ENCODE measurements at regions not wholly inside any gene's neighbourhood (a gene's known extent, or its start where the extent isn't known, plus 50 kb on each side); places are given as distances from the start of the nearest gene placed in this dataset.

DNA sequence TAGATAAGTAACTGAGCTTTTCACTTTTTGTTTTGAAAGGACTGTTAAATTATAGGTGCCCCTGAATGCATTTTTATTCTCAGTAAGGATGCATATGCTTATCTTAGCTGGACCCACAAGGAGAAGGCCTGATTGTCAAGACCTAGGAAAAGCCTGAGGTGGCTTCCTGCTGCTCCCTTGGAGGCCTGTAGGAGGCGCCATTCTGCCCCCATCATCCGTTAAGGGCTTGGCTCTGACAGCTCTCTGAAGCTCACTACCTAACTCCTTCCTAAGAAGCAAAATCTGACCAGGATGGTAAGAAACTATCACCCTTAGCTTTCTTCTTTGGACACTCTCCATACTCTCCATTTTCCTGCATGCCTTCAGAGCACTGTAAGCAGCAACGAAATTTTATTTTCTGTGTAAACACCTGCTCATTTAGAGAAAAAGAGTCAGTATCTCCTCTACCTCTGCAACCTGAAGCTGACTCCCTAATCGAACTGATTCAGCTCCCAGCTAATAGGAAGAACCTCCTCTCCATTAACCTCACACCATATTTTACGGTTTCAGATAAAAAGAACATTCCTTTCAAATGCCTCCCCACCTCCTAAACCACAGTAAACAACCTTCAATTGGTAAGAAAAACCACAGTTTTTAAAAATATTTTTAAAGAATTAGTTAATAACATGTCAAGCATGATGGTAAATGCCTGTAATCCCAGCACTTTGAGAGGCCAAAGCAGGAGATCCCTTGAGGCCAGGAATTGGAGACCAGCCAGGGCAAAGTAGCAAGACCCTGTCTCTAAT, 73.4 kb upstream of the EDNRA start:
- H3K36me3 Mint-ChIP-seq (ENCODE audit: low read depth), result no peaks in the 10 kb centered on the region
- H3K27me3 Mint-ChIP-seq (ENCODE audit: low read depth), result no peaks in the 10 kb centered on the region
- no peaks in the 10 kb centered on the region for H3K4me1 Mint-ChIP-seq (ENCODE audit: low read depth)
- no peak overlapping the region for H3K4me3 Mint-ChIP-seq
- no peak overlapping the region for H3K27ac Mint-ChIP-seq
- H3K9me3 Mint-ChIP-seq, result peaks cover 4% of the 10 kb centered on the region

GRCh38 chr4:147408189-147408588, 72.7 kb upstream of the EDNRA start:
- H3K4me3 Mint-ChIP-seq, result no peak overlapping the region
- no peak overlapping the region for H3K27ac Mint-ChIP-seq
- H3K27me3 Mint-ChIP-seq (ENCODE audit: low read depth), result no peaks in the 10 kb centered on the region
- H3K9me3 Mint-ChIP-seq, result peaks cover 4% of the 10 kb centered on the region
- no peaks in the 10 kb centered on the region for H3K36me3 Mint-ChIP-seq (ENCODE audit: low read depth)
- H3K4me1 Mint-ChIP-seq (ENCODE audit: low read depth), result no peaks in the 10 kb centered on the region

DNA sequence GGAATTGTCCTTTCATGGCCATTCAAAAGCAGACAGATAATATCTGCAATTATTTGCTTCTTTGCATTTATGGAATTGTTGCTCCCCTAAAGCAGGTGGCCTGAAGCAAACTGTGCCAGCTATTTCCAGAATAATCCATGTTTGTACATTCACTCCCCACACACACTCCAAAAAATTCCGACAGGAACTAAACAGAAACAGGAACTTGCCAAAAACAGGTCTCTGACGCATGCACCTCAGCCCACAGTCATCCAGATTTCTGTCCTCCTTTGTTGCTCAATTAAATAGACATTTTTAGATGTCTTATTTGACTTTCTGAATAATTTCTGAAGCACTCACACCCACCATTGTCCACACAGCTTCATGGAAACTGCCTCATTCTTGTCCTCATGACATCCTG, 71.5 kb upstream of the EDNRA start:
- Mint-ChIP-seq H3K27ac (no peak overlapping the region), H3K9me3 (peaks cover 8% of the 10 kb centered on the region), H3K36me3 (ENCODE audit: low read depth) (no peaks in the 10 kb centered on the region), H3K27me3 (ENCODE audit: low read depth) (no peaks in the 10 kb centered on the region), H3K4me1 (ENCODE audit: low read depth) (no peaks in the 10 kb centered on the region), H3K4me3 (no peak overlapping the region)

DNA sequence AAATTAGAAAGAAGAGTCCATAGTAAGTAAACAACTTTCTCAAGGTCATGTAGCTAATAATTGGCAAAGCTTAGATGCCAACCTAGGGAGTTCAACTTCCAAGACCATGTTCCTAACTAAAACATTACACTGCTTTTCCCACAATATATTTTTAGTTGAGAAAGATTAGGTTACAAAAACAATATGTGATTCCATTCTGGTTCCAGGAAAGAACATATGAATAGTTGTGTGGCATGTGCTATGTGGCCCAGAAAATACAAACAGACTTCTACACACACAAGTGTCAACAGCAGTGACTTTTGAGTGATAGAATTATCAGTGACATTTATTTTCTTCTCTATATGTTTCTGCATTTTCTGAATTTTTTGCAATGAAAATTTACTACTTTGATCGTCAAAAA, 62.7 kb upstream of the EDNRA start:
- H3K27ac Mint-ChIP-seq, result no peak overlapping the region
- H3K4me1 Mint-ChIP-seq (ENCODE audit: low read depth), result no peaks in the 10 kb centered on the region

DNA sequence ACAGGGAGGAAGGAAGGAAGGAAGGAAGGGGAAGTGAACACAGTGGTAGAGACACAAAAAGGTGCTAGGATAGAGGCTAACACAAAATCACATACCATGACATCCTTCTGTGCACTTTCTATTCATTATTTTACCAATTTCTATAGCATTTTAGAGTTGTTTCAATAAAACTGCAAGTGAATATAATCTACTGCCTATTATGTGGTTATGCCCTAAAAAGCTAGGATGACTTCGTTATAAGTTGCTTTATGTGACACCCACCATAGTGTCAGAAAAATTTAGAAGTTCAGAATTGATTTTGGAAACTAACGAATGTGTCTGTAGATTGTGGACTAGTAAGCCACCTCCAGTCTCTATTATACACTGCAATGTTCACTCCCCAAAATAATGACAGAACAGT, 59.4 kb upstream of the EDNRA start:
- no peaks in the 10 kb centered on the region for H3K27me3 Mint-ChIP-seq (ENCODE audit: low read depth)
- H3K4me3 Mint-ChIP-seq, result no peak overlapping the region
- H3K36me3 Mint-ChIP-seq (ENCODE audit: low read depth), result no peaks in the 10 kb centered on the region

More for the DNA sequence above, 62.7 kb upstream of the EDNRA start:
- no peaks in the 10 kb centered on the region for H3K36me3 Mint-ChIP-seq (ENCODE audit: low read depth)
- H3K27me3 Mint-ChIP-seq (ENCODE audit: low read depth), result no peaks in the 10 kb centered on the region
- H3K4me3 Mint-ChIP-seq, result no peak overlapping the region
- H3K9me3 Mint-ChIP-seq, result peaks cover 3% of the 10 kb centered on the region

DNA sequence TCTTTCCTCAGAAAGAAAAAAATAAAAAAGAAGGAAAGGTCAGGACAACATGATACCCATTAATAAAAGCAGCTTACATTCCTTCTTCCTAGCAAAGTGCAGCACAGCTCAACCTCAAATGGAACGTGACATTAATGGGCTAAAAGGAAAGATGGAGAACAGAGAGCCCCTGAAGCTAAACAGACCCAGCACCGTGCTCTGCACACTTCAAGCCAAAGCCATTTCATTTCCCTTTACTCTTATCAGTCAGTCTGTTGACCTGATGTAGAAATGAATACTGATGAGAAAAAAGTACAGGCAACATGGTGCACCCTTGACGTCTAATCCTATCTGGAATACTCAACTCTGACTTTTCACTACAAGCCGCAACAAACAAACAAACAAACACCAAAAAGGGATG, 57.7 kb upstream of the EDNRA start:
- Mint-ChIP-seq H3K4me1 (ENCODE audit: low read depth) (no peaks in the 10 kb centered on the region), H3K36me3 (ENCODE audit: low read depth) (no peaks in the 10 kb centered on the region), H3K27ac (no peak overlapping the region), H3K9me3 (no peaks in the 10 kb centered on the region), H3K27me3 (ENCODE audit: low read depth) (no peaks in the 10 kb centered on the region), H3K4me3 (no peak overlapping the region)

More for the DNA sequence above, 59.4 kb upstream of the EDNRA start:
- no peak overlapping the region for H3K27ac Mint-ChIP-seq
- no peaks in the 10 kb centered on the region for H3K4me1 Mint-ChIP-seq (ENCODE audit: low read depth)
- H3K9me3 Mint-ChIP-seq, result no peaks in the 10 kb centered on the region

GRCh38 chr4:147425019-147425418, 55.9 kb upstream of the EDNRA start:
- no peaks in the 10 kb centered on the region for H3K27me3 Mint-ChIP-seq (ENCODE audit: low read depth)
- no peaks in the 10 kb centered on the region for H3K4me1 Mint-ChIP-seq (ENCODE audit: low read depth)
- no peak overlapping the region for H3K27ac Mint-ChIP-seq
- H3K36me3 Mint-ChIP-seq (ENCODE audit: low read depth), result no peaks in the 10 kb centered on the region
- H3K9me3 Mint-ChIP-seq, result no peaks in the 10 kb centered on the region
- H3K4me3 Mint-ChIP-seq, result no peak overlapping the region

DNA sequence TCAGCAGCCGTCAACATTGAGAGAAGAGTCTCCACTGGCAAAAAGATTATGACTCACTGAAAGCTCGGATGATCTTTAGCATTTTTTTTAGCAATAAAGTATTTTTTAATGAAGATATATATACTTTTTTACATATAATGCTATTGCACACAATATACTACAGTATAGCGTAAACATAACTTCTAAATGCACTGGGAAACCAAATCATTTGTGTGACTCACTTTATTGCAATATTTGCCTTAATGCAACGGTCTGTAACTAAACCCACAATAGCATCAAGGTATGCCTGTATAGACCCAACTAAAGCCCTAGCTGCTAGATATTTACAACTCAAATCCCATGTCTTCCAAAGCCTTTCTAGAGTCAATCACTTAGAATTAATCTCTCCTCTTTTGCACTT, 52.3 kb upstream of the EDNRA start:
- Mint-ChIP-seq H3K27me3 (ENCODE audit: low read depth) (no peaks in the 10 kb centered on the region), H3K4me3 (no peak overlapping the region), H3K4me1 (ENCODE audit: low read depth) (no peaks in the 10 kb centered on the region), H3K27ac (no peak overlapping the region), H3K36me3 (ENCODE audit: low read depth) (no peaks in the 10 kb centered on the region), H3K9me3 (peaks cover 3% of the 10 kb centered on the region)

DNA sequence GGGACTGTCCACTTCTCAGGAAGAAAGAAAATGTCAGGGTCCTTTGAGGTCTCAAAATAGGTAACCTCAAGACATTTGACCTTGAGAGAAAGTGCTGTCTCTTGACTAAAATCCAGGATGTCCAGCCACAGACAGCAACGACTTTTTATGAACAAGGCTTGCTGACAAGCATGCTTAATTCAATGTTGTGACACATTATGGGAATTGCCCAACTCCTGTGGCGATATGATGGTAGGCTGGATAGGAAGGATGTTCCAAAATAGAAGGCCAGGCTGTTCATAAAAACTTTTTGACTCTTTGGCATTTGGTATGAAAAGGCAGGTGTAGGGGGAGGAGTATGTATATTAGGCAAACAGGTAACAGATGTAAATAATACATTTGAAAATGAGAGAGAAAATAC, 50.8 kb upstream of the EDNRA start:
- no peak overlapping the region for H3K27ac Mint-ChIP-seq
- no peaks in the 10 kb centered on the region for H3K27me3 Mint-ChIP-seq (ENCODE audit: low read depth)
- no peak overlapping the region for H3K4me3 Mint-ChIP-seq
- H3K9me3 Mint-ChIP-seq, result peaks cover 3% of the 10 kb centered on the region
- no peaks in the 10 kb centered on the region for H3K4me1 Mint-ChIP-seq (ENCODE audit: low read depth)
- H3K36me3 Mint-ChIP-seq (ENCODE audit: low read depth), result no peaks in the 10 kb centered on the region

Measured in T-helper 1 cell treated with Interleukin-12 subunit alpha and Interleukin-12 subunit beta and Interleukin-4 antibody, amounts not matched to agents 30 μg/mL and 1 μg/mL, for 36 hours (primary cell).